Limb (tissue), 2 donors: ENCODE measurements at regions not wholly inside any gene's neighbourhood (a gene's known extent, or its start where the extent isn't known, plus 50 kb on each side); places are given as distances from the start of the nearest gene placed in this dataset.

Experiments used
- DNase-seq, 2 donors: peaks; one replicate each; pipeline ENCODE4 v3.0.0-alpha.2; 2016; ENCODE audit errors: extremely low spot score in 2 of 2

- no peak for DNase-seq
Measured at GRCh38 chr9:13718086-13718485, 438.6 kb upstream of the MPDZ start.

GRCh38 chr9:13717322-13718054 is 438.0 kb upstream of the MPDZ start:
- DNase-seq: peak in 1 of 2 donors; percentile 50

GRCh38 chr9:13716601-13717321 is 437.3 kb upstream of the MPDZ start:
- no peak for DNase-seq

- no peak for DNase-seq
Measured at GRCh38 chr9:13716090-13716489, 436.6 kb upstream of the MPDZ start.

- no peak for DNase-seq
Measured at GRCh38 chr9:13715430-13715829, 435.9 kb upstream of the MPDZ start.

GRCh38 chr9:13707612-13708576 is 428.4 kb upstream of the MPDZ start:
- DNase-seq: no peak

GRCh38 chr9:13705918-13706317 is 426.4 kb upstream of the MPDZ start:
- peak; percentile 37 to 89 for DNase-seq

GRCh38 chr9:13705373-13705772 is 425.9 kb upstream of the MPDZ start:
- DNase-seq: no peak

GRCh38 chr9:13690595-13690994 is 411.1 kb upstream of the MPDZ start:
- no peak for DNase-seq

- DNase-seq: no peak
Measured at GRCh38 chr9:13689925-13690324, 410.4 kb upstream of the MPDZ start.

- peak in 1 of 2 donors; percentile 34 for DNase-seq
Measured at GRCh38 chr9:13688990-13689600, 409.6 kb upstream of the MPDZ start.

GRCh38 chr9:13688223-13688989 is 408.9 kb upstream of the MPDZ start:
- no peak for DNase-seq

- DNase-seq: no peak
Measured at GRCh38 chr9:13684656-13685055, 405.2 kb upstream of the MPDZ start.

GRCh38 chr9:13677801-13678200 is 398.3 kb upstream of the MPDZ start:
- no peak for DNase-seq

GRCh38 chr9:13675638-13676000 is 396.1 kb upstream of the MPDZ start:
- no peak for DNase-seq

GRCh38 chr9:13674926-13675637 is 395.6 kb upstream of the MPDZ start:
- DNase-seq: no peak

GRCh38 chr9:13673348-13673747 is 393.9 kb upstream of the MPDZ start:
- no peak for DNase-seq

- DNase-seq: no peak
Measured at GRCh38 chr9:13665418-13666066, 386.1 kb upstream of the MPDZ start.

GRCh38 chr9:13661014-13661413 is 381.5 kb upstream of the MPDZ start:
- no peak for DNase-seq
